ENCODE measurements at regions not wholly inside any gene's neighbourhood (a gene's known extent, or its start where the extent isn't known, plus 50 kb on each side); places are given as distances from the start of the nearest gene placed in this dataset.

- TF ChIP-seq CTCF (IDR thresholded peaks at IDR 0.05) (no peak), POLR2AphosphoS5 (IDR thresholded peaks at IDR 0.05) (no peak), EP300 (IDR thresholded peaks at IDR 0.05) (no peak)
These were observed 2265.1 kb downstream of the PCDH7 start for GRCh38 chr4:32985256-32985655.

Data from stomach (tissue), 4 donors.